IMR-90 (cell line): ENCODE measurements at regions not wholly inside any gene's neighbourhood (a gene's known extent, or its start where the extent isn't known, plus 50 kb on each side); places are given as distances from the start of the nearest gene placed in this dataset.

ENCODE experiments used
- CEBPB ChIP-seq: IDR thresholded peaks from 2 replicates; pipeline ENCODE4 v1.6.1; 2012; ENCODE audit warnings: low read depth, low read length, improper control_type of control experiment
- CTCF ChIP-seq: conservative IDR thresholded peaks from 2 replicates; pipeline ENCODE4 v1.5.1; 2012; ENCODE audit warnings: mild to moderate bottlenecking, low read depth, low read length, improper control_type of control experiment
- FOS ChIP-seq: fragments of 150-350 bp; IDR thresholded peaks from 2 replicates; pipeline ENCODE4 v1.6.1; 2016; ENCODE audit warnings: low read depth, low read length
- POLR2A ChIP-seq: IDR thresholded peaks from 2 replicates; pipeline ENCODE4 v1.6.1; 2012; ENCODE audit warnings: mild to moderate bottlenecking, low read depth, low read length
- RAD21 ChIP-seq: IDR thresholded peaks from 2 replicates; pipeline ENCODE4 v1.6.1; 2012; ENCODE audit warnings: low read length, improper control_type of control experiment
- USF2 ChIP-seq: fragments of 150-350 bp; IDR thresholded peaks from 2 replicates; pipeline ENCODE4 v1.6.1; 2017; ENCODE audit warnings: mild to moderate bottlenecking, antibody characterized with exemption, low read length, low read depth

- TF ChIP-seq CTCF (no peak), POLR2A (no peak), RAD21 (no peak), CEBPB (no peak), USF2 (no peak), FOS (no peak)
Measured at GRCh38 chr7:13447637-13448036, 541.8 kb downstream of the ETV1 start.
